OCI-LY7 (cell line): ENCODE measurements at regions not wholly inside any gene's neighbourhood (a gene's known extent, or its start where the extent isn't known, plus 50 kb on each side); places are given as distances from the start of the nearest gene placed in this dataset.

Source experiments
- EZH2phosphoT487 ChIP-seq: fragments of 200-600 bp; sonication (generic); IDR thresholded peaks from 2 replicates; pipeline ENCODE4 v1.6.1; 2018; ENCODE audit warnings: low read depth, borderline replicate concordance, mild to moderate bottlenecking, mixed run types, antibody characterized with exemption, low read length, moderate library complexity, mixed read lengths
- TF ChIP-seq, protein P1 (sequence below): fragments of 200-600 bp; sonication (generic); conservative IDR thresholded peaks from 2 replicates; pipeline ENCODE4 v1.5.1; 2014; ENCODE audit warnings: mild to moderate bottlenecking, antibody characterized with exemption, low read length, moderate library complexity, mixed read lengths

- TF ChIP-seq, protein P1, sequence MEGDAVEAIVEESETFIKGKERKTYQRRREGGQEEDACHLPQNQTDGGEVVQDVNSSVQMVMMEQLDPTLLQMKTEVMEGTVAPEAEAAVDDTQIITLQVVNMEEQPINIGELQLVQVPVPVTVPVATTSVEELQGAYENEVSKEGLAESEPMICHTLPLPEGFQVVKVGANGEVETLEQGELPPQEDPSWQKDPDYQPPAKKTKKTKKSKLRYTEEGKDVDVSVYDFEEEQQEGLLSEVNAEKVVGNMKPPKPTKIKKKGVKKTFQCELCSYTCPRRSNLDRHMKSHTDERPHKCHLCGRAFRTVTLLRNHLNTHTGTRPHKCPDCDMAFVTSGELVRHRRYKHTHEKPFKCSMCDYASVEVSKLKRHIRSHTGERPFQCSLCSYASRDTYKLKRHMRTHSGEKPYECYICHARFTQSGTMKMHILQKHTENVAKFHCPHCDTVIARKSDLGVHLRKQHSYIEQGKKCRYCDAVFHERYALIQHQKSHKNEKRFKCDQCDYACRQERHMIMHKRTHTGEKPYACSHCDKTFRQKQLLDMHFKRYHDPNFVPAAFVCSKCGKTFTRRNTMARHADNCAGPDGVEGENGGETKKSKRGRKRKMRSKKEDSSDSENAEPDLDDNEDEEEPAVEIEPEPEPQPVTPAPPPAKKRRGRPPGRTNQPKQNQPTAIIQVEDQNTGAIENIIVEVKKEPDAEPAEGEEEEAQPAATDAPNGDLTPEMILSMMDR = no peak
- no peak for TF ChIP-seq EZH2phosphoT487
These were observed 471.8 kb downstream of the C3orf38 start for GRCh38 chr3:88621586-88621985.
